ENCODE measurements at regions not wholly inside any gene's neighbourhood (a gene's known extent, or its start where the extent isn't known, plus 50 kb on each side); places are given as distances from the start of the nearest gene placed in this dataset.
A peak's percentile ranks its signal among the peaks of the same experiment; 100 is the strongest.

GRCh38 chr7:116083796-116084195 lies 53.2 kb upstream of the TFEC start:
- no peak for DNase-seq

GRCh38 chr7:116086547-116087045 lies 56.0 kb upstream of the TFEC start:
- no peak for DNase-seq

GRCh38 chr7:116087291-116087690 lies 56.7 kb upstream of the TFEC start:
- DNase-seq, result no peak

- DNase-seq, result no peak
These were observed 57.4 kb upstream of the TFEC start for GRCh38 chr7:116087984-116088383.

- no peak for DNase-seq
These were observed 58.7 kb upstream of the TFEC start for GRCh38 chr7:116089293-116089692.

- no peak for DNase-seq
These were observed 63.1 kb upstream of the TFEC start for GRCh38 chr7:116093516-116094301.

- no peak for DNase-seq
These were observed 64.8 kb upstream of the TFEC start for GRCh38 chr7:116095396-116095795.

- no peak for DNase-seq
These were observed 66.9 kb upstream of the TFEC start for GRCh38 chr7:116097365-116098009.

GRCh38 chr7:116098175-116098574 lies 67.6 kb upstream of the TFEC start:
- DNase-seq, result no peak

GRCh38 chr7:116100626-116101025 lies 70.1 kb upstream of the TFEC start:
- no peak for DNase-seq

- no peak for DNase-seq
These were observed 71.1 kb upstream of the TFEC start for GRCh38 chr7:116101704-116102103.

- no peak for DNase-seq
These were observed 80.9 kb upstream of the TFEC start for GRCh38 chr7:116111475-116111874.

- no peak for DNase-seq
These were observed 82.7 kb upstream of the TFEC start for GRCh38 chr7:116113310-116113709.

GRCh38 chr7:116120839-116121238 lies 89.5 kb upstream of the TES start:
- no peak for DNase-seq

GRCh38 chr7:116122972-116123595 lies 87.3 kb upstream of the TES start:
- no peak for DNase-seq

- DNase-seq, result no peak
These were observed 82.2 kb upstream of the TES start for GRCh38 chr7:116128139-116128538.

GRCh38 chr7:116135306-116135705 lies 75.0 kb upstream of the TES start:
- no peak for DNase-seq

- DNase-seq, result no peak
These were observed 72.0 kb upstream of the TES start for GRCh38 chr7:116138202-116138801.

- peak in 9 of 14 donors; percentile 12 to 62 (median 38) for DNase-seq
These were observed 71.3 kb upstream of the TES start for GRCh38 chr7:116139007-116139406.

GRCh38 chr7:116139807-116140206 lies 70.5 kb upstream of the TES start:
- DNase-seq, result no peak

GRCh38 chr7:116142374-116142773 lies 68.0 kb upstream of the TES start:
- no peak for DNase-seq

GRCh38 chr7:116142850-116143249 lies 67.5 kb upstream of the TES start:
- no peak for DNase-seq

GRCh38 chr7:116145245-116145852 lies 65.0 kb upstream of the TES start:
- no peak for DNase-seq

Measured in C1 segment of cervical spinal cord (tissue), 14 donors.